ENCODE measurements at regions not wholly inside any gene's neighbourhood (a gene's known extent, or its start where the extent isn't known, plus 50 kb on each side); places are given as distances from the start of the nearest gene placed in this dataset.

GRCh38 chrX:9204560-9204959, 170.6 kb upstream of the FAM9B start:
- Histone ChIP-seq H4K5ac (ENCODE audit: low read depth, low read length) (no peak overlapping the region), H3K4me1 (ENCODE audit: control insufficient read depth, insufficient read depth, low read length) (no peaks in the 10 kb centered on the region), H4K20me1 (ENCODE audit: insufficient read depth, low read length) (no peaks in the 10 kb centered on the region), H2AFZ (replicated peaks; ENCODE audit: low read length, poor library complexity) (no peak overlapping the region), H3K56ac (ENCODE audit: extremely low read depth, insufficient read depth, low read length) (no peak overlapping the region), H3K4me2 (ENCODE audit: low read depth, low read length) (no peak overlapping the region), H2BK15ac (ENCODE audit: low read depth, low read length) (no peak overlapping the region), H3K23ac (ENCODE audit: low read depth, low read length) (no peak overlapping the region), H3K9me3 (ENCODE audit: control insufficient read depth, insufficient read depth, low read length) (no peaks in the 10 kb centered on the region), H2BK120ac (ENCODE audit: low read depth, low read length) (no peak overlapping the region), H3K79me1 (ENCODE audit: low read depth in 1 of 2, low read length in 2 of 2) (no peaks in the 10 kb centered on the region), H3K36me3 (ENCODE audit: control insufficient read depth, insufficient read depth, low read length) (no peaks in the 10 kb centered on the region), H3K18ac (ENCODE audit: low read depth, low read length) (no peak overlapping the region; the same call in 1 of the 2 replicates), H2BK20ac (ENCODE audit: low read depth, low read length) (no peak overlapping the region), H2BK5ac (ENCODE audit: low read depth, low read length, poor library complexity, severe bottlenecking) (no peak overlapping the region), H2AK9ac (replicated peaks; ENCODE audit: low read depth, low read length, poor library complexity) (no peak overlapping the region), H3K27me3 (ENCODE audit: control insufficient read depth, insufficient read depth, low read length) (no peaks in the 10 kb centered on the region), H3K14ac (replicated peaks; ENCODE audit: low read depth, low read length) (no peak overlapping the region), H3K4ac (ENCODE audit: low read depth, low read length) (no peak overlapping the region), H4K8ac (ENCODE audit: low read depth in 2 of 2, low read length in 2 of 2) (no peak overlapping the region), H4K91ac (ENCODE audit: insufficient read depth, low read depth, low read length) (no peak overlapping the region), H3K27ac (ENCODE audit: insufficient read depth, low read length) (no peak overlapping the region), H2AK5ac (ENCODE audit: low read depth, low read length) (no peak overlapping the region), H3K9me1 (ENCODE audit: insufficient read depth, low read length) (no peaks in the 10 kb centered on the region), H3K4me3 (ENCODE audit: insufficient read depth, low read depth, low read length) (no peak overlapping the region), H3K9ac (ENCODE audit: low read depth, low read length) (no peak overlapping the region)
- DNase-seq (peak; percentile 55), ATAC-seq (ENCODE audit: low read depth) (0 out of 2 replicates have a peak, but pooled peaks have one; percentile 35)
- CTCF ChIA-PET = interaction anchor here (0.7 kb wide), 1 partner anchor 1800 kb away, joined by 5 read pairs; no protein-coding TSS in a partner anchor
- no TSS peak for BruUV-seq (replicated peaks)
- intact Hi-C loops (cut with micrococcal nuclease) = no loop called here
- POLR2A ChIA-PET (ENCODE audit: unreplicated experiment) = no interaction called here
- in situ Hi-C loops (cut with MboI; ENCODE audit: low sequenced_read_pairs) = no loop called here
- TF ChIP-seq RCOR1 (IDR thresholded peaks at IDR 0.05; ENCODE audit: insufficient replicate concordance, low read length) = no peak
- TF ChIP-seq, protein P1, sequence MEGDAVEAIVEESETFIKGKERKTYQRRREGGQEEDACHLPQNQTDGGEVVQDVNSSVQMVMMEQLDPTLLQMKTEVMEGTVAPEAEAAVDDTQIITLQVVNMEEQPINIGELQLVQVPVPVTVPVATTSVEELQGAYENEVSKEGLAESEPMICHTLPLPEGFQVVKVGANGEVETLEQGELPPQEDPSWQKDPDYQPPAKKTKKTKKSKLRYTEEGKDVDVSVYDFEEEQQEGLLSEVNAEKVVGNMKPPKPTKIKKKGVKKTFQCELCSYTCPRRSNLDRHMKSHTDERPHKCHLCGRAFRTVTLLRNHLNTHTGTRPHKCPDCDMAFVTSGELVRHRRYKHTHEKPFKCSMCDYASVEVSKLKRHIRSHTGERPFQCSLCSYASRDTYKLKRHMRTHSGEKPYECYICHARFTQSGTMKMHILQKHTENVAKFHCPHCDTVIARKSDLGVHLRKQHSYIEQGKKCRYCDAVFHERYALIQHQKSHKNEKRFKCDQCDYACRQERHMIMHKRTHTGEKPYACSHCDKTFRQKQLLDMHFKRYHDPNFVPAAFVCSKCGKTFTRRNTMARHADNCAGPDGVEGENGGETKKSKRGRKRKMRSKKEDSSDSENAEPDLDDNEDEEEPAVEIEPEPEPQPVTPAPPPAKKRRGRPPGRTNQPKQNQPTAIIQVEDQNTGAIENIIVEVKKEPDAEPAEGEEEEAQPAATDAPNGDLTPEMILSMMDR (conservative IDR thresholded peaks at IDR 0.05; ENCODE audit: low read depth, low read length) = no peak
- TF ChIP-seq CHD1 (IDR thresholded peaks at IDR 0.05; ENCODE audit: low read depth, low read length) = no peak
- no peak for TF ChIP-seq NFE2L2 (IDR thresholded peaks at IDR 0.05; ENCODE audit: low read depth, low read length)
- TF ChIP-seq BHLHE40 (IDR thresholded peaks at IDR 0.05; ENCODE audit: low read depth, low read length) = no peak
- TF ChIP-seq CEBPB (IDR thresholded peaks at IDR 0.05; ENCODE audit: low read depth, low read length) = no peak; the same call in 1 of the 2 replicates
- no peak for TF ChIP-seq RAD21 (IDR thresholded peaks at IDR 0.05; ENCODE audit: low read length)
- TF ChIP-seq MAFK (IDR thresholded peaks at IDR 0.05; ENCODE audit: low read depth, low read length) = no peak
- no peak for TF ChIP-seq ELK1 (IDR thresholded peaks at IDR 0.05; ENCODE audit: borderline replicate concordance, low read depth, low read length)
- TF ChIP-seq SMC3 (IDR thresholded peaks at IDR 0.05; ENCODE audit: low read depth, low read length) = no peak
- TF ChIP-seq, protein P2, sequence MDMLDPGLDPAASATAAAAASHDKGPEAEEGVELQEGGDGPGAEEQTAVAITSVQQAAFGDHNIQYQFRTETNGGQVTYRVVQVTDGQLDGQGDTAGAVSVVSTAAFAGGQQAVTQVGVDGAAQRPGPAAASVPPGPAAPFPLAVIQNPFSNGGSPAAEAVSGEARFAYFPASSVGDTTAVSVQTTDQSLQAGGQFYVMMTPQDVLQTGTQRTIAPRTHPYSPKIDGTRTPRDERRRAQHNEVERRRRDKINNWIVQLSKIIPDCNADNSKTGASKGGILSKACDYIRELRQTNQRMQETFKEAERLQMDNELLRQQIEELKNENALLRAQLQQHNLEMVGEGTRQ (IDR thresholded peaks at IDR 0.05; ENCODE audit: low read depth, low read length) = no peak
- no peak for TF ChIP-seq POLR2A (IDR thresholded peaks at IDR 0.05; ENCODE audit: low read depth, low read length)
- TF ChIP-seq RFX5 (IDR thresholded peaks at IDR 0.05; ENCODE audit: low read depth, low read length) = no peak
- no peak for TF ChIP-seq FOS (IDR thresholded peaks at IDR 0.05; ENCODE audit: low read depth, low read length)
- TF ChIP-seq MAZ (IDR thresholded peaks at IDR 0.05; ENCODE audit: borderline replicate concordance, low read depth, low read length) = no peak
- TF ChIP-seq MXI1 (IDR thresholded peaks at IDR 0.05; ENCODE audit: borderline replicate concordance, low read depth, low read length) = no peak
- 100% methylated on average over 1 of the region's 4 CpGs; no CpG with 5 or more reads in 1 of the 2 experiments for WGBS, 2 experiments (ENCODE audit: extremely low coverage in 2 of 2, insufficient read length in 1 of 2)
- dilution Hi-C loops (cut with HindIII; ENCODE audit: low sequenced_read_pairs, unreplicated experiment) = no loop called here

All from IMR-90 (cell line).